Endothelial cell of umbilical vein (primary cell): ENCODE measurements at regions not wholly inside any gene's neighbourhood (a gene's known extent, or its start where the extent isn't known, plus 50 kb on each side); places are given as distances from the start of the nearest gene placed in this dataset.

Source experiments
- BruUV-seq: library from RNA; stranded (reverse); fragments of 400-500 nt; replicated peaks from 2 replicates; lab custom pipeline; 2021; lab: Mats Ljungman, UMichigan
- CTCF ChIA-PET: fragments of 300-600, 350-600 bp; sonication (Branson Sonifier 250); formaldehyde crosslinking; loops from one replicate; lab custom pipeline; 2021; ENCODE audit warnings: antibody characterized with exemption, inconsistent platforms; lab: Charles Lee
- POLR2A ChIA-PET: fragments of 300-600, 350-600 bp; sonication (Branson Sonifier 250); formaldehyde crosslinking; loops from one replicate; lab custom pipeline; 2021; ENCODE audit warnings: antibody characterized with exemption, inconsistent platforms; lab: Charles Lee
- DNase-seq: peaks from one replicate; pipeline ENCODE4 v3.0.0-alpha.2; 2011; ENCODE audit warnings: low read depth, low spot score
- FAIRE-seq: peaks from 2 replicates; lab custom pipeline; 2011; peaks lifted over from hg19 to GRCh38; lab: Jason Lieb, UNC
- H2AFZ ChIP-seq: 2 replicates; pipeline ENCODE4 v1.6.0; 2012; ENCODE audit warnings: low read depth, low read length, control low read depth, inconsistent platforms
- H3K27ac ChIP-seq: 2 replicates; pipeline ENCODE4 v1.5.1; 2011; ENCODE audit warnings: low read depth, mild to moderate bottlenecking, control low read depth, low read length, moderate library complexity; ENCODE audit not compliant: insufficient read depth
- H3K27me3 ChIP-seq, 2 experiments: 2 replicates each; pipeline versions ENCODE4 v1.6.0 to v1.6.1; 2011; ENCODE audit warnings: low read length in 2 of 2, mixed read lengths in 1 of 2; ENCODE audit not compliant: control insufficient read depth in 2 of 2, insufficient read depth in 2 of 2
- H3K36me3 ChIP-seq, 2 experiments: 2 replicates in 1 of 2; 3 replicates in 1 of 2; pipeline ENCODE4 v1.5.1; 2011; ENCODE audit warnings: low read length in 2 of 2, mild to moderate bottlenecking in 1 of 2, moderate library complexity in 1 of 2; ENCODE audit not compliant: control insufficient read depth in 2 of 2, insufficient read depth in 2 of 2; ENCODE audit errors: extremely low read depth in 1 of 2
- H3K4me1 ChIP-seq: 3 replicates; pipeline ENCODE4 v1.5.1; 2011; ENCODE audit warnings: mild to moderate bottlenecking, low read length; ENCODE audit not compliant: control insufficient read depth, insufficient read depth; ENCODE audit errors: extremely low read depth
- H3K4me2 ChIP-seq: 2 replicates; pipeline ENCODE4 v1.6.1; 2011; ENCODE audit warnings: low read length, control low read depth, mixed read lengths; ENCODE audit not compliant: insufficient read depth
- H3K4me3 ChIP-seq, 3 experiments: fragments of 200-600 bp in 1 of 3; sonication (generic), shearing (Covaris generic) in 1 of 3; replicated peaks in 1 of 3; 2 replicates each; pipeline ENCODE4 v1.5.1; 2011 to 2016; ENCODE audit warnings: control low read depth in 3 of 3, low read length in 3 of 3, mild to moderate bottlenecking in 2 of 3, inconsistent platforms in 1 of 3, low read depth in 1 of 3, moderate library complexity in 1 of 3; ENCODE audit not compliant: insufficient read depth in 1 of 3
- H3K79me2 ChIP-seq: 2 replicates; pipeline ENCODE4 v1.6.0; 2012; ENCODE audit warnings: low read length, inconsistent platforms; ENCODE audit not compliant: control insufficient read depth, insufficient read depth
- H3K9ac ChIP-seq: replicated peaks from 2 replicates; pipeline ENCODE3; 2011; ENCODE audit warnings: low read length, control low read depth; ENCODE audit not compliant: insufficient read depth; ENCODE audit errors: extremely low read depth
- H3K9me1 ChIP-seq: replicated peaks from 3 replicates; pipeline ENCODE4 v1.6.0; 2011; ENCODE audit warnings: mild to moderate bottlenecking, low read length; ENCODE audit not compliant: control insufficient read depth, insufficient read depth; ENCODE audit errors: extremely low read depth
- H3K9me3 ChIP-seq: replicated peaks from 2 replicates; pipeline ENCODE4 v1.5.1; 2012; ENCODE audit warnings: low read length, inconsistent platforms; ENCODE audit not compliant: control insufficient read depth, insufficient read depth
- H4K20me1 ChIP-seq: replicated peaks from 2 replicates; pipeline ENCODE3; 2011; ENCODE audit warnings: mild to moderate bottlenecking, low read length; ENCODE audit not compliant: control insufficient read depth, insufficient read depth; ENCODE audit errors: extremely low read depth
- CTCF ChIP-seq, 2 donors: IDR thresholded peaks; 1 replicate in 1 of 2; 2 replicates in 1 of 2; pipeline ENCODE4 v1.5.1; 2011; ENCODE audit warnings: low read length in 2 of 2, mild to moderate bottlenecking in 2 of 2, moderate library complexity in 2 of 2, control low read depth in 1 of 2, inconsistent platforms in 1 of 2, low read depth in 1 of 2; ENCODE audit not compliant: insufficient read depth in 1 of 2; ENCODE audit errors: extremely low read depth in 1 of 2
- EZH2 ChIP-seq: IDR thresholded peaks from 2 replicates; pipeline ENCODE4 v1.6.1; 2012; ENCODE audit warnings: borderline replicate concordance, low read depth, mild to moderate bottlenecking, moderate library complexity, low read length, inconsistent platforms; ENCODE audit not compliant: severe bottlenecking
- FOS ChIP-seq: IDR thresholded peaks from 2 replicates; pipeline ENCODE4 v1.6.1; 2011; ENCODE audit warnings: mild to moderate bottlenecking, low read length, moderate library complexity, borderline replicate concordance; ENCODE audit not compliant: insufficient read depth
- GATA2 ChIP-seq: IDR thresholded peaks from 2 replicates; pipeline ENCODE4 v1.7.0; 2011; ENCODE audit warnings: low read depth, mild to moderate bottlenecking, moderate library complexity, mixed read lengths, low read length; ENCODE audit not compliant: insufficient read length, insufficient read depth
- JUN ChIP-seq: IDR thresholded peaks from 2 replicates; pipeline ENCODE4 v1.6.1; 2011; ENCODE audit warnings: borderline replicate concordance, low read depth; ENCODE audit not compliant: insufficient read length, insufficient read depth
- MAX ChIP-seq: IDR thresholded peaks from 2 replicates; pipeline ENCODE4 v1.6.1; 2011; ENCODE audit not compliant: insufficient read depth, insufficient read length
- MYC ChIP-seq: IDR thresholded peaks from one replicate; pipeline ENCODE4 v1.6.1; 2011; ENCODE audit warnings: mild to moderate bottlenecking, low read depth, low read length
- POLR2A ChIP-seq: IDR thresholded peaks from 2 replicates; pipeline ENCODE4 v1.6.1; 2012; ENCODE audit warnings: low read depth, mild to moderate bottlenecking, control low read depth, low read length
- POLR2AphosphoS5 ChIP-seq: IDR thresholded peaks from 2 replicates; pipeline ENCODE4 v1.6.1; 2012; ENCODE audit warnings: low read depth, mild to moderate bottlenecking, control low read depth, low read length, moderate library complexity; ENCODE audit not compliant: insufficient read depth
- dilution Hi-C: fragments of 300-500 bp; cut with MboI; formaldehyde crosslinking; loops from one replicate; pipeline ENCODE4 v1.15.0; 2019; ENCODE audit warnings: low sequenced_read_pairs; ENCODE audit not compliant: extremely low pct_ligation_motif_present
- intact Hi-C: fragments of 100-400 bp; cut with micrococcal nuclease; formaldehyde crosslinking; loops from one replicate; pipeline ENCODE4 v1.10.0; 2022

- TF ChIP-seq GATA2 (no peak), FOS (no peak), POLR2A (no peak), MAX (no peak), EZH2 (no peak), JUN (no peak), POLR2AphosphoS5 (no peak)
- BruUV-seq = no TSS peak
- ChIA-PET CTCF (no interaction called here), POLR2A (no interaction called here)
- no peak overlapping the region for H2AFZ ChIP-seq
- H3K36me3 ChIP-seq = no peaks in the 10 kb centered on the region
- H3K9ac ChIP-seq = no peak overlapping the region
- intact Hi-C loops (no loop called here), dilution Hi-C loops (no loop called here)
- no peaks in the 10 kb centered on the region for H3K9me1 ChIP-seq
- no peaks in the 10 kb centered on the region for H3K27me3 ChIP-seq
- no peak for DNase-seq
- H3K4me1 ChIP-seq = no peaks in the 10 kb centered on the region
- FAIRE-seq = no peak
- no peak overlapping the region for H3K4me2 ChIP-seq
- H3K4me3 ChIP-seq = no peak overlapping the region
- H3K27ac ChIP-seq = no peak overlapping the region
- no peaks in the 10 kb centered on the region for H4K20me1 ChIP-seq
- H3K79me2 ChIP-seq = no peaks in the 10 kb centered on the region
- no peaks in the 10 kb centered on the region for H3K9me3 ChIP-seq
Observed at GRCh38 chr2:220835583-220835982, 736.5 kb downstream of the EPHA4 start.

GRCh38 chr2:220837226-220837625 lies 734.9 kb downstream of the EPHA4 start:
- Histone ChIP-seq H4K20me1 (no peaks in the 10 kb centered on the region), H3K27me3 (no peaks in the 10 kb centered on the region), H3K4me1 (no peaks in the 10 kb centered on the region), H3K4me2 (no peak overlapping the region), H3K79me2 (no peaks in the 10 kb centered on the region), H3K9me1 (no peaks in the 10 kb centered on the region), H2AFZ (no peak overlapping the region), H3K4me3 (no peak overlapping the region), H3K9ac (no peak overlapping the region), H3K9me3 (no peaks in the 10 kb centered on the region), H3K27ac (no peak overlapping the region), H3K36me3 (no peaks in the 10 kb centered on the region)
- BruUV-seq = no TSS peak
- dilution Hi-C loops (no loop called here), intact Hi-C loops (no loop called here)
- TF ChIP-seq EZH2 (no peak), JUN (no peak), FOS (no peak), POLR2AphosphoS5 (no peak), MAX (no peak), CTCF (IDR thresholded peaks at IDR 0.05; ENCODE audit: extremely low read depth in 1 of 2, insufficient read depth in 1 of 2, low read depth in 1 of 2, low read length in 2 of 2) (no peak), MYC (no peak), POLR2A (no peak), GATA2 (no peak)
- FAIRE-seq (no peak), DNase-seq (no peak)
- ChIA-PET POLR2A (no interaction called here), CTCF (no interaction called here)
